GM12878 (cell line): ENCODE measurements at regions not wholly inside any gene's neighbourhood (a gene's known extent, or its start where the extent isn't known, plus 50 kb on each side); places are given as distances from the start of the nearest gene placed in this dataset.

Experiments
- CBFB ChIP-seq: IDR thresholded peaks from 2 replicates; pipeline ENCODE4 v1.6.1; 2016; ENCODE audit warnings: antibody characterized with exemption, low read depth
- CREB1 ChIP-seq: IDR thresholded peaks from 2 replicates; pipeline ENCODE4 v1.6.1; 2012; ENCODE audit warnings: low read depth, mild to moderate bottlenecking, inconsistent platforms
- GABPA ChIP-seq: IDR thresholded peaks from 2 replicates; pipeline ENCODE4 v1.6.1; 2014; ENCODE audit warnings: antibody characterized with exemption, low read depth, mild to moderate bottlenecking, inconsistent platforms
- JUND ChIP-seq: IDR thresholded peaks from 2 replicates; pipeline ENCODE4 v1.6.1; 2012; ENCODE audit warnings: low read depth, mild to moderate bottlenecking, low read length, improper control_type of control experiment, moderate library complexity
- MEF2A ChIP-seq: IDR thresholded peaks from 2 replicates; pipeline ENCODE4 v1.6.1; 2011; ENCODE audit warnings: low read depth, mild to moderate bottlenecking, low read length, moderate library complexity; ENCODE audit not compliant: insufficient read depth
- NFIC ChIP-seq: IDR thresholded peaks from 2 replicates; pipeline ENCODE4 v1.6.1; 2012; ENCODE audit warnings: low read depth, mild to moderate bottlenecking, inconsistent platforms, low read length, moderate library complexity
- POLR2A ChIP-seq: IDR thresholded peaks from 2 replicates; pipeline ENCODE4 v1.6.1; 2011; ENCODE audit warnings: low read depth, mild to moderate bottlenecking, low read length
- POLR2AphosphoS2 ChIP-seq: IDR thresholded peaks from 2 replicates; pipeline ENCODE4 v1.6.1; 2011; ENCODE audit warnings: low read depth, mild to moderate bottlenecking, low read length, improper control_type of control experiment, moderate library complexity
- ZNF274 ChIP-seq: IDR thresholded peaks from one replicate; pipeline ENCODE4 v1.8.0; 2011; ENCODE audit not compliant: insufficient read length, insufficient read depth
- TF ChIP-seq, protein P1 (sequence below), 3 experiments: IDR thresholded peaks in 2 of 3; conservative IDR thresholded peaks in 1 of 3; 2 replicates each; pipeline ENCODE4 v1.5.1; 2011; ENCODE audit warnings: low read depth in 3 of 3, low read length in 3 of 3, mild to moderate bottlenecking in 3 of 3, control low read depth in 2 of 3, moderate library complexity in 2 of 3, inconsistent platforms in 1 of 3, mixed read lengths in 1 of 3; ENCODE audit not compliant: control insufficient read depth in 2 of 3, insufficient read depth in 1 of 3; ENCODE audit errors: extremely low read depth in 1 of 3
- TF ChIP-seq, protein P2 (sequence below): IDR thresholded peaks from 2 replicates; pipeline ENCODE4 v1.6.1; 2011; ENCODE audit warnings: mild to moderate bottlenecking, low read depth, low read length, moderate library complexity; ENCODE audit not compliant: insufficient replicate concordance

DNA sequence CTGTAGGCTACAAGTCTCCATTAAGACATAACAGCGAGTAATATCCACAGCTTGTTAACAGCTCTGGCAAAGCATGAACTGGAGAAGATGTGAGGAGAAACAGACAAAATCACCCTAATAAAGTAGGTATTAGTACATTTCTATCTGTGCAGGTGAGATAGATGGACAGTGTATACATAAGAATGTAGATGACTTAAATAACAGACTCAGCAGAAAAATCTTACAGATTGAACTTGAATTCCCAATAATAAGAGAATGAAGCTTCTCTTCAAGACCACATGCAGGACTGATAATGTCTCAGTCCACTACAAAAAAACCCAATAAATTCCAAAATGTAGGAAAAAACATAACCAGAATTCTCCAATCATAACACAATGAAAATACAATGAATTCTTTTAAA is 153.0 kb downstream of the IRX2 start:
- no peak for TF ChIP-seq MEF2A
- TF ChIP-seq ZNF274: no peak
- no peak for TF ChIP-seq POLR2AphosphoS2
- TF ChIP-seq, protein P1, sequence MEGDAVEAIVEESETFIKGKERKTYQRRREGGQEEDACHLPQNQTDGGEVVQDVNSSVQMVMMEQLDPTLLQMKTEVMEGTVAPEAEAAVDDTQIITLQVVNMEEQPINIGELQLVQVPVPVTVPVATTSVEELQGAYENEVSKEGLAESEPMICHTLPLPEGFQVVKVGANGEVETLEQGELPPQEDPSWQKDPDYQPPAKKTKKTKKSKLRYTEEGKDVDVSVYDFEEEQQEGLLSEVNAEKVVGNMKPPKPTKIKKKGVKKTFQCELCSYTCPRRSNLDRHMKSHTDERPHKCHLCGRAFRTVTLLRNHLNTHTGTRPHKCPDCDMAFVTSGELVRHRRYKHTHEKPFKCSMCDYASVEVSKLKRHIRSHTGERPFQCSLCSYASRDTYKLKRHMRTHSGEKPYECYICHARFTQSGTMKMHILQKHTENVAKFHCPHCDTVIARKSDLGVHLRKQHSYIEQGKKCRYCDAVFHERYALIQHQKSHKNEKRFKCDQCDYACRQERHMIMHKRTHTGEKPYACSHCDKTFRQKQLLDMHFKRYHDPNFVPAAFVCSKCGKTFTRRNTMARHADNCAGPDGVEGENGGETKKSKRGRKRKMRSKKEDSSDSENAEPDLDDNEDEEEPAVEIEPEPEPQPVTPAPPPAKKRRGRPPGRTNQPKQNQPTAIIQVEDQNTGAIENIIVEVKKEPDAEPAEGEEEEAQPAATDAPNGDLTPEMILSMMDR (IDR thresholded peaks at IDR 0.05 in 2 of 3, conservative IDR thresholded peaks at IDR 0.05 in 1 of 3; ENCODE audit: control insufficient read depth in 2 of 3, extremely low read depth in 1 of 3, insufficient read depth in 1 of 3, low read depth in 3 of 3, low read length in 3 of 3): no peak
- no peak for TF ChIP-seq CREB1
- TF ChIP-seq, protein P2, sequence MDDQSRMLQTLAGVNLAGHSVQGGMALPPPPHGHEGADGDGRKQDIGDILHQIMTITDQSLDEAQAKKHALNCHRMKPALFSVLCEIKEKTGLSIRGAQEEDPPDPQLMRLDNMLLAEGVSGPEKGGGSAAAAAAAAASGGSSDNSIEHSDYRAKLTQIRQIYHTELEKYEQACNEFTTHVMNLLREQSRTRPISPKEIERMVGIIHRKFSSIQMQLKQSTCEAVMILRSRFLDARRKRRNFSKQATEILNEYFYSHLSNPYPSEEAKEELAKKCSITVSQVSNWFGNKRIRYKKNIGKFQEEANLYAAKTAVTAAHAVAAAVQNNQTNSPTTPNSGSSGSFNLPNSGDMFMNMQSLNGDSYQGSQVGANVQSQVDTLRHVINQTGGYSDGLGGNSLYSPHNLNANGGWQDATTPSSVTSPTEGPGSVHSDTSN: no peak
- TF ChIP-seq CBFB: no peak
- no peak for TF ChIP-seq JUND
- no peak for TF ChIP-seq NFIC
- no peak for TF ChIP-seq POLR2A
- TF ChIP-seq GABPA: no peak
